ENCODE measurements at regions not wholly inside any gene's neighbourhood (a gene's known extent, or its start where the extent isn't known, plus 50 kb on each side); places are given as distances from the start of the nearest gene placed in this dataset.

- Histone ChIP-seq H3K9me3 (no peaks in the 10 kb centered on the region), H3K36me3 (no peaks in the 10 kb centered on the region), H3K4me1 (no peaks in the 10 kb centered on the region), H3K4me3 (no peak overlapping the region), H3K27ac (no peak overlapping the region), H3K27me3 (peaks cover under 1% of the 10 kb centered on the region)
- DNase-seq (no peak), ATAC-seq (no peak)
- intact Hi-C loops (cut with DNase I) = no loop called here
- TF ChIP-seq, protein P1, sequence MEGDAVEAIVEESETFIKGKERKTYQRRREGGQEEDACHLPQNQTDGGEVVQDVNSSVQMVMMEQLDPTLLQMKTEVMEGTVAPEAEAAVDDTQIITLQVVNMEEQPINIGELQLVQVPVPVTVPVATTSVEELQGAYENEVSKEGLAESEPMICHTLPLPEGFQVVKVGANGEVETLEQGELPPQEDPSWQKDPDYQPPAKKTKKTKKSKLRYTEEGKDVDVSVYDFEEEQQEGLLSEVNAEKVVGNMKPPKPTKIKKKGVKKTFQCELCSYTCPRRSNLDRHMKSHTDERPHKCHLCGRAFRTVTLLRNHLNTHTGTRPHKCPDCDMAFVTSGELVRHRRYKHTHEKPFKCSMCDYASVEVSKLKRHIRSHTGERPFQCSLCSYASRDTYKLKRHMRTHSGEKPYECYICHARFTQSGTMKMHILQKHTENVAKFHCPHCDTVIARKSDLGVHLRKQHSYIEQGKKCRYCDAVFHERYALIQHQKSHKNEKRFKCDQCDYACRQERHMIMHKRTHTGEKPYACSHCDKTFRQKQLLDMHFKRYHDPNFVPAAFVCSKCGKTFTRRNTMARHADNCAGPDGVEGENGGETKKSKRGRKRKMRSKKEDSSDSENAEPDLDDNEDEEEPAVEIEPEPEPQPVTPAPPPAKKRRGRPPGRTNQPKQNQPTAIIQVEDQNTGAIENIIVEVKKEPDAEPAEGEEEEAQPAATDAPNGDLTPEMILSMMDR (IDR thresholded peaks at IDR 0.05) = no peak
Measured at GRCh38 chr22:45061332-45061731, 51.5 kb upstream of the PHF21B start.

GRCh38 chr22:45064313-45065278 is 54.8 kb upstream of the PHF21B start:
- H3K36me3 ChIP-seq = no peaks in the 10 kb centered on the region
- TF ChIP-seq, protein P1 (IDR thresholded peaks at IDR 0.05) = no peak
- DNase-seq (no peak), ATAC-seq (no peak)
- no peak overlapping the region for H3K27ac ChIP-seq
- no peaks in the 10 kb centered on the region for H3K9me3 ChIP-seq
- no peak overlapping the region for H3K4me3 ChIP-seq
- intact Hi-C loops (cut with DNase I) = no loop called here
- no peaks in the 10 kb centered on the region for H3K4me1 ChIP-seq
- H3K27me3 ChIP-seq = no peaks in the 10 kb centered on the region

- Histone ChIP-seq H3K4me3 (no peak overlapping the region), H3K4me1 (no peaks in the 10 kb centered on the region), H3K9me3 (no peaks in the 10 kb centered on the region), H3K27ac (no peak overlapping the region), H3K27me3 (no peaks in the 10 kb centered on the region), H3K36me3 (no peaks in the 10 kb centered on the region)
- ATAC-seq = no peak
- DNase-seq = no peak
- intact Hi-C loops (cut with DNase I) = no loop called here
- TF ChIP-seq, protein P1 (IDR thresholded peaks at IDR 0.05) = no peak
Measured at GRCh38 chr22:45065726-45066125, 55.9 kb upstream of the PHF21B start.

GRCh38 chr22:45067731-45068130 is 57.9 kb upstream of the PHF21B start:
- TF ChIP-seq, protein P1 (IDR thresholded peaks at IDR 0.05) = no peak
- Histone ChIP-seq H3K36me3 (no peaks in the 10 kb centered on the region), H3K27me3 (peaks cover 10% of the 10 kb centered on the region), H3K27ac (no peak overlapping the region), H3K4me1 (no peaks in the 10 kb centered on the region), H3K4me3 (no peak overlapping the region), H3K9me3 (no peaks in the 10 kb centered on the region)
- intact Hi-C loops (cut with DNase I) = no loop called here
- ATAC-seq (no peak), DNase-seq (no peak)

DNA sequence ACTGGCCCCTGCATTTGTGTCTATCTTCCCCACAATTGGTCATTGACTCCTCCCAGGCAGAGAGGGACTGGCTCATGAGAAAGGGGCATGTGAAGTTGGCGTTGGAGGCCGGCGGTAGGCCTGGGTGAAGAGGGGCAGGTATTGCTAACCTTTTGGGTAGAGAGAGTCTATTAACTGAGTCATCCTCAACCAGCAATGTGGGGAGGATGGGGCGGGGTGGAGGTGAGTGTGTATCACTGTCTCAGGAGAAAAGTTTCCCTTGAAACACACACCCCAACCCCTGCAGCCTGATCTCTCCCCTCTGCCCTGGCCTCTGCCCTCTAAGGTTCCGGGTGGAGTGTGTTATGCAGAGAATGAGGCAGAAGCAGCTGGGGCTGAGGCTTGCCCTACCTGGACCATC is 60.1 kb upstream of the PHF21B start:
- TF ChIP-seq, protein P1 (IDR thresholded peaks at IDR 0.05) = no peak
- DNase-seq (no peak), ATAC-seq (no peak)
- peaks cover 29% of the 10 kb centered on the region for H3K27me3 ChIP-seq
- no peak overlapping the region for H3K4me3 ChIP-seq
- intact Hi-C loops (cut with DNase I) = no loop called here
- H3K4me1 ChIP-seq = no peaks in the 10 kb centered on the region
- H3K36me3 ChIP-seq = no peaks in the 10 kb centered on the region
- H3K27ac ChIP-seq = no peak overlapping the region
- no peaks in the 10 kb centered on the region for H3K9me3 ChIP-seq
